Left ventricle myocardium inferior (tissue), 1 donor: ENCODE measurements at regions not wholly inside any gene's neighbourhood (a gene's known extent, or its start where the extent isn't known, plus 50 kb on each side); places are given as distances from the start of the nearest gene placed in this dataset.
"Not testable (repeated sequence)": the region's sequence is repeated elsewhere in the genome, so short reads cannot be mapped to it uniquely, and the experiment has no call there.

Experiments
- DNase-seq: peaks from one replicate; pipeline ENCODE4 v3.0.0-alpha.2; 2020
- H3K27ac ChIP-seq: fragments of 200-600 bp; replicated peaks from 2 replicates; pipeline ENCODE4 v1.8.0; 2021
- H3K27me3 ChIP-seq: fragments of 200-600 bp; 2 replicates; pipeline ENCODE4 v1.8.0; 2021; ENCODE audit warnings: low read depth
- H3K36me3 ChIP-seq: fragments of 200-600 bp; 2 replicates; pipeline ENCODE4 v1.8.0; 2021
- H3K4me1 ChIP-seq: fragments of 200-600 bp; 2 replicates; pipeline ENCODE4 v1.8.0; 2021
- H3K4me3 ChIP-seq: fragments of 200-600 bp; 2 replicates; pipeline ENCODE4 v1.8.0; 2021; ENCODE audit warnings: mild to moderate bottlenecking, moderate library complexity
- H3K9me3 ChIP-seq: fragments of 200-600 bp; replicated peaks from 2 replicates; pipeline ENCODE4 v1.8.0; 2021
- CTCF ChIP-seq: fragments of 200-600 bp; IDR thresholded peaks from 2 replicates; pipeline ENCODE4 v1.8.0; 2021; ENCODE audit warnings: antibody characterized with exemption, mild to moderate bottlenecking, borderline replicate concordance
- intact Hi-C: fragments of 100-400 bp; cut with micrococcal nuclease; formaldehyde crosslinking; loops from one replicate; pipeline ENCODE4 v1.11.0; 2022
- donor health status: DM: no; HTN: yes; CAD: no; lungs with severe emphysema.

GRCh38 chr4:103982454-103982853 lies 262.7 kb upstream of the TACR3 start:
- no peak for TF ChIP-seq CTCF
- Histone ChIP-seq H3K27me3 (no peaks in the 10 kb centered on the region), H3K9me3 (peaks cover 4% of the 10 kb centered on the region), H3K27ac (no peak overlapping the region), H3K36me3 (no peaks in the 10 kb centered on the region), H3K4me1 (no peaks in the 10 kb centered on the region), H3K4me3 (no peak overlapping the region)
- intact Hi-C loops = no loop called here
- DNase-seq = no peak

GRCh38 chr4:103948244-103949018 lies 228.6 kb upstream of the TACR3 start:
- intact Hi-C loops = no loop called here
- no peak for DNase-seq

GRCh38 chr4:103947617-103948016 lies 227.8 kb upstream of the TACR3 start:
- TF ChIP-seq CTCF = no peak

More at GRCh38 chr4:103948244-103949018, 228.6 kb upstream of the TACR3 start:
- no peak overlapping the region for H3K27ac ChIP-seq
- no peaks in the 10 kb centered on the region for H3K27me3 ChIP-seq
- H3K36me3 ChIP-seq = no peaks in the 10 kb centered on the region
- TF ChIP-seq CTCF = no peak
- H3K9me3 ChIP-seq = peaks cover 13% of the 10 kb centered on the region
- H3K4me3 ChIP-seq = no peak overlapping the region
- H3K4me1 ChIP-seq = no peaks in the 10 kb centered on the region

GRCh38 chr4:103946621-103947268 lies 227.0 kb upstream of the TACR3 start:
- H3K27me3 ChIP-seq, DNase-seq, H3K9me3 ChIP-seq, H3K27ac ChIP-seq, H3K4me3 ChIP-seq, H3K4me1 ChIP-seq, H3K36me3 ChIP-seq, intact Hi-C loops: not testable (repeated sequence)

More at GRCh38 chr4:103947617-103948016, 227.8 kb upstream of the TACR3 start:
- no peak overlapping the region for H3K27ac ChIP-seq
- no peaks in the 10 kb centered on the region for H3K4me1 ChIP-seq
- DNase-seq = no peak
- H3K36me3 ChIP-seq = no peaks in the 10 kb centered on the region
- H3K27me3 ChIP-seq = no peaks in the 10 kb centered on the region
- H3K4me3 ChIP-seq = no peak overlapping the region
- peaks cover 13% of the 10 kb centered on the region for H3K9me3 ChIP-seq
- intact Hi-C loops = no loop called here

GRCh38 chr4:103938488-103938887 lies 218.7 kb upstream of the TACR3 start:
- no peak for TF ChIP-seq CTCF
- no peaks in the 10 kb centered on the region for H3K4me1 ChIP-seq
- DNase-seq = no peak
- intact Hi-C loops = no loop called here
- H3K36me3 ChIP-seq = no peaks in the 10 kb centered on the region
- no peaks in the 10 kb centered on the region for H3K27me3 ChIP-seq
- H3K27ac ChIP-seq = no peak overlapping the region
- H3K4me3 ChIP-seq = no peak overlapping the region
- H3K9me3 ChIP-seq = peaks cover 4% of the 10 kb centered on the region

- no peak for TF ChIP-seq CTCF
- Histone ChIP-seq H3K36me3 (no peaks in the 10 kb centered on the region), H3K4me3 (no peak overlapping the region), H3K27me3 (no peaks in the 10 kb centered on the region), H3K4me1 (no peaks in the 10 kb centered on the region), H3K27ac (no peak overlapping the region), H3K9me3 (peaks cover 4% of the 10 kb centered on the region)
- DNase-seq = no peak
- intact Hi-C loops = no loop called here
Observed at GRCh38 chr4:103936653-103937145, 216.9 kb upstream of the TACR3 start.
